Activated CD8-positive, alpha-beta memory T cell treated with anti-CD3 and anti-CD28 coated beads, Interleukin-2, amount 50 U/mL, for 24 hours (primary cell): ENCODE measurements at regions not wholly inside any gene's neighbourhood (a gene's known extent, or its start where the extent isn't known, plus 50 kb on each side); places are given as distances from the start of the nearest gene placed in this dataset.

ENCODE experiments used
- DNase-seq: peaks from one replicate; pipeline ENCODE4 v3.0.0-alpha.2; 2020; ENCODE audit errors: extremely low read depth

- no peak for DNase-seq
These were observed 70.5 kb downstream of the SERPINA3 start for GRCh38 chr14:94682736-94683135.

GRCh38 chr14:94682061-94682516, 69.9 kb downstream of the SERPINA3 start:
- DNase-seq: no peak

- DNase-seq: no peak
These were observed 69.3 kb downstream of the SERPINA3 start for GRCh38 chr14:94681300-94682060.

GRCh38 chr14:94680862-94681288, 68.7 kb downstream of the SERPINA3 start:
- no peak for DNase-seq

- DNase-seq: no peak
These were observed 68.0 kb downstream of the SERPINA3 start for GRCh38 chr14:94679937-94680861.

- no peak for DNase-seq
These were observed 67.1 kb downstream of the SERPINA3 start for GRCh38 chr14:94679106-94679810.

- DNase-seq: no peak
These were observed 65.6 kb downstream of the SERPINA3 start for GRCh38 chr14:94677747-94678146.

GRCh38 chr14:94677213-94677612, 65.0 kb downstream of the SERPINA3 start:
- DNase-seq: no peak

GRCh38 chr14:94676495-94677185, 64.4 kb downstream of the SERPINA3 start:
- no peak for DNase-seq

- DNase-seq: no peak
These were observed 62.8 kb downstream of the SERPINA3 start for GRCh38 chr14:94675036-94675435.

GRCh38 chr14:94673781-94674231, 61.6 kb downstream of the SERPINA3 start:
- no peak for DNase-seq
